IMR-90 (cell line): ENCODE measurements at regions not wholly inside any gene's neighbourhood (a gene's known extent, or its start where the extent isn't known, plus 50 kb on each side); places are given as distances from the start of the nearest gene placed in this dataset.

ENCODE experiments used
- ATAC-seq: fragments of 200-7000 bp; cut with Tn5 transposase; 2 replicates; pipeline ENCODE4 v1.9.1; 2020; ENCODE audit warnings: low read depth, mild to moderate bottlenecking, moderate library complexity
- BruUV-seq: library from RNA; stranded (reverse); fragments of 400-500 nt; replicated peaks from 2 replicates; lab custom pipeline; 2021; lab: Mats Ljungman, UMichigan
- CTCF ChIA-PET: fragments of 300-600 bp; formaldehyde crosslinking; extraction: SDS; loops from one replicate; lab custom pipeline; 2021; ENCODE audit warnings: antibody characterized with exemption; lab: Yijun Ruan, JAX
- POLR2A ChIA-PET: fragments of 300-600 bp; sonication (Branson Sonifier 250); formaldehyde crosslinking; loops from one replicate; lab custom pipeline; 2022; ENCODE audit warnings: antibody characterized with exemption; ENCODE audit not compliant: unreplicated experiment; lab: Charles Lee
- DNase-seq: peaks from one replicate; pipeline ENCODE4 v3.0.0; 2013
- H2AFZ ChIP-seq: replicated peaks from 2 replicates; pipeline ENCODE3; 2013; ENCODE audit warnings: low read length, mild to moderate bottlenecking; ENCODE audit not compliant: poor library complexity
- H2AK5ac ChIP-seq: 2 replicates; pipeline ENCODE4 v1.6.1; 2013; ENCODE audit warnings: low read depth, low read length, inconsistent platforms
- H2AK9ac ChIP-seq: replicated peaks from 2 replicates; pipeline ENCODE3; 2013; ENCODE audit warnings: mild to moderate bottlenecking, low read depth, low read length, moderate library complexity; ENCODE audit not compliant: poor library complexity
- H2BK120ac ChIP-seq: 2 replicates; pipeline ENCODE4 v1.6.1; 2013; ENCODE audit warnings: low read depth, low read length, inconsistent platforms
- H2BK15ac ChIP-seq: 3 replicates; pipeline ENCODE4 v1.6.1; 2013; ENCODE audit warnings: low read depth, low read length, inconsistent platforms
- H2BK20ac ChIP-seq: 2 replicates; pipeline ENCODE4 v1.6.1; 2013; ENCODE audit warnings: low read depth, mild to moderate bottlenecking, inconsistent platforms, low read length, moderate library complexity
- H2BK5ac ChIP-seq: 2 replicates; pipeline ENCODE4 v1.6.1; 2013; ENCODE audit warnings: mild to moderate bottlenecking, low read depth, low read length, inconsistent platforms; ENCODE audit not compliant: poor library complexity, severe bottlenecking
- H3K14ac ChIP-seq: replicated peaks from 2 replicates; pipeline ENCODE4 v1.6.1; 2013; ENCODE audit warnings: low read depth, low read length, inconsistent platforms
- H3K18ac ChIP-seq: 2 replicates; pipeline ENCODE4 v1.6.1; 2013; ENCODE audit warnings: low read depth, low read length, control low read depth
- H3K23ac ChIP-seq: 2 replicates; pipeline ENCODE4 v1.6.1; 2013; ENCODE audit warnings: low read depth, low read length, inconsistent platforms
- H3K27ac ChIP-seq: 2 replicates; pipeline ENCODE4 v1.5.1; 2013; ENCODE audit warnings: mild to moderate bottlenecking, control low read depth, low read length; ENCODE audit not compliant: insufficient read depth
- H3K27me3 ChIP-seq: 2 replicates; pipeline ENCODE4 v1.6.1; 2013; ENCODE audit warnings: low read length; ENCODE audit not compliant: control insufficient read depth, insufficient read depth
- H3K36me3 ChIP-seq: 2 replicates; pipeline ENCODE4 v1.6.1; 2013; ENCODE audit warnings: low read length, mixed read lengths; ENCODE audit not compliant: control insufficient read depth, insufficient read depth
- H3K4ac ChIP-seq: 2 replicates; pipeline ENCODE4 v1.6.1; 2013; ENCODE audit warnings: low read depth, low read length, inconsistent platforms
- H3K4me1 ChIP-seq: 2 replicates; pipeline ENCODE4 v1.6.1; 2013; ENCODE audit warnings: low read length, mixed read lengths; ENCODE audit not compliant: control insufficient read depth, insufficient read depth
- H3K4me2 ChIP-seq: 2 replicates; pipeline ENCODE4 v1.6.1; 2013; ENCODE audit warnings: low read depth, mild to moderate bottlenecking, control low read depth, low read length, moderate library complexity
- H3K4me3 ChIP-seq: 2 replicates; pipeline ENCODE4 v1.5.1; 2013; ENCODE audit warnings: low read depth, mild to moderate bottlenecking, control low read depth, low read length, moderate library complexity; ENCODE audit not compliant: insufficient read depth
- H3K56ac ChIP-seq: 2 replicates; pipeline ENCODE4 v1.6.1; 2013; ENCODE audit warnings: low read length, inconsistent platforms; ENCODE audit not compliant: insufficient read depth; ENCODE audit errors: extremely low read depth
- H3K79me1 ChIP-seq, 2 experiments: 2 replicates each; pipeline ENCODE4 v1.6.1; 2013; ENCODE audit warnings: low read length in 2 of 2, inconsistent platforms in 1 of 2, low read depth in 1 of 2
- H3K9ac ChIP-seq: 2 replicates; pipeline ENCODE4 v1.6.1; 2013; ENCODE audit warnings: low read depth, low read length, control low read depth
- H3K9me1 ChIP-seq: 2 replicates; pipeline ENCODE4 v1.6.1; 2013; ENCODE audit warnings: low read length, inconsistent platforms; ENCODE audit not compliant: insufficient read depth
- H3K9me3 ChIP-seq: 2 replicates; pipeline ENCODE4 v1.6.1; 2013; ENCODE audit warnings: low read length; ENCODE audit not compliant: control insufficient read depth, insufficient read depth
- H4K20me1 ChIP-seq: 2 replicates; pipeline ENCODE4 v1.6.1; 2013; ENCODE audit warnings: low read length, inconsistent platforms; ENCODE audit not compliant: insufficient read depth
- H4K5ac ChIP-seq: 2 replicates; pipeline ENCODE4 v1.6.1; 2013; ENCODE audit warnings: mild to moderate bottlenecking, low read depth, low read length, control low read depth
- H4K8ac ChIP-seq, 2 experiments: 2 replicates each; pipeline ENCODE4 v1.6.1; 2013; ENCODE audit warnings: low read depth in 2 of 2, low read length in 2 of 2, control low read depth in 1 of 2, inconsistent platforms in 1 of 2
- H4K91ac ChIP-seq: 2 replicates; pipeline ENCODE4 v1.6.1; 2013; ENCODE audit warnings: low read depth, low read length, inconsistent platforms; ENCODE audit not compliant: insufficient read depth
- BHLHE40 ChIP-seq: fragments of 150-350 bp; IDR thresholded peaks from 2 replicates; pipeline ENCODE4 v1.6.1; 2016; ENCODE audit warnings: mild to moderate bottlenecking, low read depth, low read length
- MAFK ChIP-seq: IDR thresholded peaks from 2 replicates; pipeline ENCODE4 v1.6.1; 2012; ENCODE audit warnings: low read depth, low read length, improper control_type of control experiment
- WGBS, 2 experiments: methylation state at CpG; one replicate each; pipeline versions ENCODE4 v1.1.5 to v1.1.7; 2013; ENCODE audit warnings: missing lambda C conversion rate in 2 of 2; ENCODE audit not compliant: insufficient read length in 1 of 2; ENCODE audit errors: extremely low coverage in 2 of 2; 5-methylcytosine and 5-hydroxymethylcytosine counted together
- dilution Hi-C: fragments of 300-500 bp; cut with HindIII; formaldehyde crosslinking; loops from one replicate; pipeline ENCODE4 v1.14.3; 2018; ENCODE audit warnings: low sequenced_read_pairs; ENCODE audit not compliant: unreplicated experiment
- in situ Hi-C: fragments of 300-500 bp; cut with MboI; formaldehyde crosslinking; loops from 3 replicates; pipeline ENCODE4 v1.14.3; 2019; ENCODE audit warnings: low sequenced_read_pairs, inconsistent platforms, mixed read lengths
- intact Hi-C: fragments of 100-400 bp; cut with micrococcal nuclease; formaldehyde crosslinking; loops from 2 replicates; pipeline ENCODE4 v1.10.0; 2022

DNA sequence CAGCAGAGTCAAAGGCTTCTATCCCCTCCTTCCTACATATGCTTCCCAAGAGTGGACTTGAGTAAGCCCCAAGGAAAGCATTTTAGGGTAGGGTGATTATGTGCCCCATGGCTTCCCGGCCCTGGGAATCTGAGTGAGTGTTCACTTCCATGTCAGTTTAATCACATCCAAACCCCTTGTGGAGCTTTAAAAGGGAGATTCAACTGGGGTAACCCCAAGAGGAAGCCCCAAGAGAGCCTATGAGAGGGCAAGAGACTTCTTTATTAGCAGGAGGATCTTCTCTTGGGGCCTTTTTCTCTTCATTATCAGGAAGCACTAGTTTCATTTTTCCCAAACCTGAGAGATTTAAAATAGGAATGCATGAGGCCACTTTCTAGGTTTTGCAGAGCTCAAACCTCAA lies 97.0 kb upstream of the IRF2BP2 start:
- Histone ChIP-seq H3K4me1 (peaks cover 8% of the 10 kb centered on the region), H4K5ac (no peak overlapping the region), H3K79me1 (no peaks in the 10 kb centered on the region), H3K36me3 (no peaks in the 10 kb centered on the region), H4K20me1 (no peaks in the 10 kb centered on the region), H3K4me3 (no peak overlapping the region), H4K91ac (no peak overlapping the region), H3K27me3 (no peaks in the 10 kb centered on the region), H2BK20ac (peak overlapping the region; percentile 78; the same call in 1 of the 2 replicates), H3K23ac (0 out of 2 replicates have a peak overlapping the region, but pooled peaks have one; percentile 9), H3K9me1 (peaks cover 13% of the 10 kb centered on the region; the same call in 1 of the 2 replicates), H4K8ac (no peak overlapping the region), H2BK15ac (no peak overlapping the region), H3K27ac (no peak overlapping the region), H3K9me3 (no peaks in the 10 kb centered on the region), H3K4me2 (no peak overlapping the region), H2BK120ac (0 out of 2 replicates have a peak overlapping the region, but pooled peaks have one; percentile 81), H3K18ac (no peak overlapping the region; the same call in 1 of the 2 replicates), H3K4ac (no peak overlapping the region), H2AK9ac (no peak overlapping the region), H2BK5ac (no peak overlapping the region), H2AK5ac (no peak overlapping the region), H3K14ac (0 out of 2 replicates have a peak overlapping the region, but pooled peaks have one; percentile 88), H3K9ac (no peak overlapping the region), H2AFZ (no peak overlapping the region), H3K56ac (no peak overlapping the region)
- WGBS, 2 experiments: no CpG with 5 or more reads among the region's 1 CpG
- ATAC-seq: no peak
- in situ Hi-C loops: no loop called here
- BruUV-seq: no TSS peak
- CTCF ChIA-PET: no interaction called here
- dilution Hi-C loops: no loop called here
- no peak for DNase-seq
- POLR2A ChIA-PET: no interaction called here
- TF ChIP-seq MAFK: no peak
- no peak for TF ChIP-seq BHLHE40
- intact Hi-C loops: no loop called here
